Stimulated activated CD8-positive, alpha-beta memory T cell treated with anti-CD3 and anti-CD28 coated beads, Interleukin-7, amount 100 ng/mL, for 48 hours (primary cell): ENCODE measurements at regions not wholly inside any gene's neighbourhood (a gene's known extent, or its start where the extent isn't known, plus 50 kb on each side); places are given as distances from the start of the nearest gene placed in this dataset.

Experiments
- DNase-seq, 2 donors: peaks; one replicate each; pipeline ENCODE4 v3.0.0-alpha.2; 2020; ENCODE audit warnings: low read depth in 1 of 2; ENCODE audit errors: extremely low read depth in 1 of 2

DNA sequence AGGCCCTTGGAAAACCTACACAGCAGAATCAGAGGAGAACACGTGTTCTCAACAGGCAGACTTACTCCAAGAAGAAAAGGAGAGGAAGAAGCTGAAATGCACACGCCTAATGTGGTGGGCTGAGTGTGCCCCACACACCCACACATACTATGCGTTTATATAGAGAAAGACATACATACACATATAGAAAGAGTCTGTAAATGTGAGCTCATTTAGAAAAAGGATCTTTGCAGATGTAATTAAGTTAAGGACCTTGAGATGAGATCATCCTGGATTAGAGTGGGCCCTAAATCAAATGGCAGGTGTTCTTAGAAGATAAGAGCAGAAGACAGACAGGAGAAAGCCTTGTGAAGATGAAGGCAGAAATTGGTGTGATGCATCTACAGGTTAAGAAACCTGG is 87.2 kb upstream of the KLF3 start:
- no peak for DNase-seq

DNA sequence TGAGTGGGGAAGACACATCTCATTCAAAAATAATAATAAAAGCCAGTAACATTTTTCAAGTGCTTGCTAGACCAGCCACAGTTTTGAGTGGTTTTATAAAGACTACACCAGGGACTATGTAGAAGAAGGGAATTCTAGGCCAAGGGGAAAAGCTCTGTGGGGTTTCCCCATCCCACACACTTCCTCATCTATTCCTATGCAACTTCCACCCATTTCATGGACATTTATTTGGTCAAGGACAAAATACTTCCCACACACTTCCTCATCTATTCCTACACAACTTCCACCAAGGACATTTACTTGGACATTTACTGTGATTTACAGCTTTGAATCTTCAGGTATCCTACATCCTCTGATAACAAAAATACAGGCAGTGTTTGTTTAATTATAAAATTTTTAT is 86.5 kb upstream of the KLF3 start:
- DNase-seq = no peak

DNA sequence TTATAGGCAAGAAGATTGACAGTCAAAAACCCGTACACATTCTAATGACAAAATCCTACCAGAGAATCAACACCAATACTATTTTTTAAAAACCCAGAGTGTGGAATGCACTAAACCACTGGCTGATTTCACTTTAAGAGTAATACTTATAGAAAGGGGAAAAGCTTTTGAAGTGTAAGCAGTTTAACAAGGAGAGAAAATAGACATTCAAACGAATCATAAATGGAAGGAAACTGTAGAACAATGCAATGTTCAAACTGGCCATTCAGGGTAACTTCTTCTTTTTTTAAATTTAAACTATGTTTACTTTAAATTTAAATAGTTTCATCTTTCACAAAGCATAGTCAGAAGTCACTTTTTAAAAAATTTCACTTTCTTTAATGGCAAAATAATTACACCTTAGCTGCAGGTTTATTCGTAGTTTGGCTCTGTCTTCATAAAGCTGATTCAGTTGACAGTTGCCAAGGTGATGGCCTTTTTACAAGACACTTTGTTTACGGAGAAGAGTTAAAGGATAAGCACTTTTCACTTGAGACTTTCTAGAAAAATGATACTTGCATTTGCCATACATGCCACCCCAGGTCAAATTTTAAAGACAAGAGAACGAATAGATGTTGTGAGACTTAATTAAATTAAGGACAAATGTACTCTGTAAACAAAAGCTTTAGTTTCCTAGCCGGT is 82.4 kb upstream of the KLF3 start:
- no peak for DNase-seq

DNA sequence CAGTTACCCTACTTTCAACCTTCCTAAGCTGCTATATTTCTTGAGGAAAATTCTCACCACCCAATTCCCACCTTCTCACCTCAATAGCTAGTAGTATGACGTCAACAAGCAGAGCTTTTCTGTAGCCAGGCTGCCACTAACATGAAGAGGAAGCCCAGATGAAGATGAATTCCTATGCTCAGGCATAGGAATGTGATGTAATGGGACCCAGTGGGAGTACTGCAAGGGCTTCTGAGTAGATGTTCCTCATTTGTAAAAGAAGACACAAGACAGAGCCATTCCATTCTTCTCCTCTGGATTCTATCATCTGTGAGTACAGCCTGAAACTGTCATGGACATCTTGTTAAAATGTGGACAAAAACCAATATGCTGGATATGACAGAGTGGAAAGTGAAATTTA is 81.6 kb upstream of the KLF3 start:
- no peak for DNase-seq

DNA sequence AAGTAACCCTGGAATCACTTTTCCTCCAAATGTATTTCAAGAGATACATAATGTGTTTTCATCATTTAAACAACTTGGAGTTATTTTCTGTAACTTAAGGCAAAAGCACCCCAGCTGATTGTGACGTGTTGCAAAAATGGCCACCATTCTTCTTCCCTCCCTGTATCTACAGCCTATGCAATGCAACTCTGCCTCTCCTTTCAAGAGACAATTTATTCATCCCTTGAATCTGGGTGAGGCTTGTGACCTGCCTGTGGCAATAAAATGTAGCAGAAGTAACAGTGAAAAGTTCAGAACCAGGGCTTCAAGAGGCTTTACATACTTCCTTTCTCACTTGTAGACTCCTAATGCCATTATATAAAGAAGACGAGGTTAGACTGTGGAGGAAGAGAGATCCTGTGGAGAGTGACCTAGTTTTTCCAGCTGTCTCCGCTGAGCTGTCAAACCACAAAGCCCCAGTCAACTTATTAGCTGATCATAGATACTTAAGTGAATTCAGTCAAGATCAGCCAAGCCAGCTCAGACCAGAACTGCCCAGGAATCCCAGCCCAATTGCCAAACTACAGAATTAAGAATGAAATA is 81.0 kb upstream of the KLF3 start:
- peak in 1 of 2 donors; percentile 5 for DNase-seq

DNA sequence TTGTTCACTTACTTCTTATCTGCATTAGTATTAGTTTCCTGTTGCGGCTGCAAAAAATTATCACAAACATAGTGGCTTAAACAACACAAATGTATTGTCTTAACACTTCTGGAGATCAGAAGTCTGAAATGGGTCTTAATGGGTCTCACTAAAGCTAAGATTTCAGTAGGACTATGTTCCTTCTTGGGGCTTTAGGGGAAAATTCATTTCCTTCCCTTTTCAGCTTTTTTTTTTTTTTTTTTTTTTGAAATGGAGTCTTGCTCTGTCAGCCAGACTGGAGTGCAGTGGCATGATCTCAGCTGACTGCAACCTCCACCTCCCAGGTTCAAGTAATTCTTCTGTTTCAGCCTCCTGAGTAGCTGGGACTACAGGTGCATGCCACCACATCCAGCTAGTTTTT is 78.1 kb upstream of the KLF3 start:
- DNase-seq = no peak

DNA sequence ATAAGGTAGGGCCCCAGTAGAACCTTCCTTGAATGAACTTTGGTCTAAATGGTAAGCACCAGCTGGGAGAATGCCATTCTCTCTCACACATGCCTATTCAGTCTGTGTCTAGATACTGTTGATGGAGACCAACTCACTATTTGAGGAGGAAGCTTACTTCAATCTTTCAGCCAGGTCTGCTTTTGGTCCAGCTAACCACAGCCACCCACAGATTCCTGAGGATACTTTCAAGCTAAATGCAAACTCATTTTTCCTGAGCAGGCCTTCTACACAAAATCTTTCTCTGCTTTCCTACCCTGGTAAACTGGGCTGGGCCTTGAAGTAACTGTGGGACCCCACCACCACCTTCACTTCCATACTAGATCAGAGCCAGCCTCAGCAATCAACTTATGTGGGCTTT is 76.9 kb upstream of the KLF3 start:
- DNase-seq = no peak

DNA sequence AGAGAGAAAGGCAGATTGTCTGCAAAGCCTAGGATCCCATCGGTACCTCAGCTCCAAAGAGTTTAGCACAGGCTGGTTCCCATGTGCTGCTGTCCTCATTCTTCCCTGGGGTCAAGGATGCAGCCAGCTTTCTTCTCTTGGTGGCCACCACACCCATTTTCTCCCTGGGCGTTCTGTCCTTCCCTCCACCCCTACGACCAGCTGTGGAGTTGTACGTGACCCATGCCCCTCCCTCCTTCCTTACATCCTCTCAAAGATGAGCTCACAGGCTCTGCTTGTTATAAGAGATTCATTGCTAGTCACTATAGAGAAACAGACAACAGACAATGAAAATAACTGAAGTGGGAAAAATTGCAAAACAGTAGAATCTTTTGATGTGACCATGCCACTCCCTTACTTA is 74.0 kb upstream of the KLF3 start:
- no peak for DNase-seq

DNA sequence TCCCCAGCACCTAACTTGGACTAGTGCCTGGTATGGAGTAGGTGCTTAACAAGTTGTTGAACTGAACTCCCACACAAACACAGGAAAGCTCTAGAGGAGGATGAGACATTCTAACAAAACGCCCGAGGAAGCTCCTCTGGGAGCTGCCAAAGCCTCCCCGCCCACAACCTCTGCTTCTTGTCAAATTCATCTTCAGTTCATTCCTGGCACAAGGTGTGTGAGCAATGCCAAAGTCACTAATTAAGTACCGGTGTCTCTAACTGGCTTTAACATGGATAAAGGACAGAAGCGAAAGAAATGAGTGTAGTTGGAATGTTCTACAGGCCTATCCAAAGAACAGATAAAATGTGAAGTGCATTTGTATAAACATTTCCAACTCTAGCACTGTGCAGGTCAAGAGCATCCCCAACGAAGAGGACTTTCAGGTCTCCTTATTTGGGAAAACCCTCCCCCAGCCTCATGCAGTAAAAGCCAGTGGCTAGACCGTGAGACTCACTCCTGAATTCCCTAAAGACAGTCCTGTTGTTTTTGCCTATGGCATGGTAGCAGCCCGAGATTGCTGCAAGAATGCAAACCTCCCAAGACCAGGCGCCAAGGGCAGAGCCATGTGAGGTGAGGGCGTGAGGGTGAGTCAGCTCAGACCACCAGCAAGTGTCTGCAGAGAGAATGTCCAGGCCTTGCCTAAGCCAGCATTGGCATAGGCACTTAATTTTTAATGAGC is 72.2 kb upstream of the KLF3 start:
- DNase-seq = no peak

DNA sequence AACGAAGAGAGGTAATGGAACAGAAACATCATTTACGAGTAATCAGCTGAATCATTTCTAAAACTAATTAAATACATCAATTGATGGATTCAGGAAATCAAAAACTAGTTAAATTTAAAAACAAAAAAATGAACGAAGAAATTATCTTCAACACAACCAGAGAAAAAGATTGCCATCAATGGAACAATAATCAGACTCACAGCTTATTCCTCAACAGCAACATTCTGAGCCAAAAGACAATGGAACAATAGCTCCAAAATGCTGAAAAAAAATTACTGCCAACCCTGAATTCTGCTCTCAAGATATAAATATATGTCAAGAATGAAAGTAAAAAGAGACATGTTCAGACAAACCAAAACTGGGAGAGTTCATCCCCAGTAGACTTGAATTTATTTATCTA is 65.5 kb upstream of the KLF3 start:
- DNase-seq = no peak

DNA sequence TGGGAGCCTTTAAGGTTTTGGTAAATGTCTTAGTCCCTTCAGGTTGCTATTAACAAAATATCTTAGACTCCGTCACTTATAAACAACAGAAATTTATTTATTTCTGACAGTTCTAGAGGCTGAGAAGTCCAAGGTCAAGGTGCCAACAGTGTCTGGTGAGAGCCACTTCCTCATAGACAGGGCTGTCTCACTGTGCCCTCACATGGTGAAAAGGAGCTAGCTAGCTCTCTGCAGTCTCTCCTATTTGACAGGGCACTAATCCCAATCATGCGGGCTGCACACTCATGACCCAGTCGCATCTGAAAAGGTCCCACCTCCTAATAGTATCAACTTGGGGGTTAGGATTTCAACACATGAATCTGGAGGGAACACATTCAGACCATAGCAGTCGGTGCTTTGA is 63.4 kb upstream of the KLF3 start:
- no peak for DNase-seq

DNA sequence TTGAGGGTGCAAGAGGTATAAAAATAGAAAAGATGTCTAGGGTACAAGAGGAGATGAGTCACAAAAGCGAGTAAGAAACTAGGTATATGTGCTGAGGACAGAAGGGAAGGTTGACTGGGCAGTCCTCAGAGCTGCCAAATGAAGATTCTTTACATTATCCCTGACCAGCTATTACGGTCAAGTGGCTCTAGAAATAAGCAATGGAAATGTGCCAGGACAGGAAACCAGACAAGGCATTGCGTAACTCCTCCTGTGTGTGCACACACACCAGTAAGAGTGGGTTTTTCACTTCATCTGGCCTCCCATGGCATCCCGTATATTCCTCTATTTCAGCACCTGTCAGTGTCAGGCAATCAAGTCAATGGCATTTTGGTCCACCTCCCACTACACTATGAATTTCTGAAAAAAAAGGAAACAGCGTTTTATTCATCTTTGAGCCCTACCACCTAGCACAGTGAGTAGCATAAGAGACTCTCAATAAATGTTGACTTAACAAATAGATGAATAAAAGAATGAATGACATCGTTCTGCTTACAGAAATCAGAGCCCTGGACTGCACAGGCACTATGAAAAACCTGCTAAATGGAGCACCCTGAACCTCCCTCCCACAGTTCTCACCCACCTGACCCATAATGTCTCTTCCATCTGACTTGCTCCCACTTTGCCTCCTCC is 62.6 kb upstream of the KLF3 start:
- no peak for DNase-seq

DNA sequence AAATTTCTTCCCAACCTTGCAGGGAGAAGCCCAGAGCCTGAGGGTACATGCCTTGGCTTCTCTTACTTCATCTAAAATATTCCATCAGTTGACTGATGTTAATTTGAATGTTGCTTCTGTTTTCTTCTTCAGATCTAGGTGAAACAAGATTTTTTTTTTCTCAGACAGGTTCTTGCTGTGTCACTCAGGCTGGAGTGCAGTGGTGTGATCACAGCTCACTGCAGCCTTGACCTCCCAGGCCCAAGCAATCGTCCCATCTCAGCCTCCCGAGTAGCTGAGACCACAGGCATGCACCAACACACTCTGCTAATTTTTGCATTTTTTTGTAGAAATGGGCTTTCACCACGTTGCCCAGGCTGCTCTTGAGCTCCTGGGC is 62.1 kb upstream of the KLF3 start:
- no peak for DNase-seq

DNA sequence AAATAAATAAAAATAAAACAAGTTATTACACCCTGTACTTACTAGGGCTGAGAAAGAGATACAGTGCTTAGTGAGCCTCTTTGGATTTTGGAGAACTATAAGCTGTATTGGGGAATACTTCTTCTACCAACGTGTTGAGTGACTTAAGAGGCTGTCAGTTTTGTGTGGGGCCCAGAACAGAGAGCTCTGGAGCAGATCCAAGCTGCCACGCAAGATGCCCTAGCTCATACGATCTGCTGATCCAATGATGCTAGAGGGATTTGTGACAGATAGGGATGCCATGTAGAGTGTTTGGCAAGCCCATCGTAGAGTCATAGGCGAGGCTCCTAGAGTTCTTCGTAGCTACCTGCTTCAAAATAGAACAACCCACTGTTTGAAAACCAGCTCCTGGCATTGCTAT is 60.3 kb upstream of the KLF3 start:
- no peak for DNase-seq

DNA sequence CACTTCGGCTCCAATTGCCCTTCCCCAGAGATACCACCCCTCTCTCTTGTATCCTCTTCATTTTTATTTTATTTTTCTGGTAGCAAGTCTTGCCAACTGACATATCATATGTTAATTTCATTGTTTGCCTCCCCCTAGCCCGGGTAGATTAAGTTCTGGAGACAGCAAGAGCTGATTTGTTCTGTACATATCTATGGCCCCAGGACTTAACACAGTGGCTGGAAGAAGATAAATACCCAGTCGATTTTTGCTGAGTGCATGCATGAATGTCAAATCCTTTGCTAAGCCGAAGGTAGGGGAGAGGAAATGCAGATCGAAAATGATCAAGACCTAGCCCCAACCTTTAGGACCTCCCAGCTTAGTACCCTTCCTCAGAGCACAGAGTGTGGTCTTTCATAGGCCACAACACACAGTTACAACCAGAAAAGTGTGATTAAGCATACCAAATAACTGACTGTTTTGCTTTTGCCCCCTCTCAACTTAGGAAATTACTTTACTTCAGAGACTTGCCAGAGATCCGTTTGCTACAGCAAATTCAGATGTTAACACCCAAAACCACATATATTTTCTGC is 58.7 kb upstream of the KLF3 start:
- no peak for DNase-seq

DNA sequence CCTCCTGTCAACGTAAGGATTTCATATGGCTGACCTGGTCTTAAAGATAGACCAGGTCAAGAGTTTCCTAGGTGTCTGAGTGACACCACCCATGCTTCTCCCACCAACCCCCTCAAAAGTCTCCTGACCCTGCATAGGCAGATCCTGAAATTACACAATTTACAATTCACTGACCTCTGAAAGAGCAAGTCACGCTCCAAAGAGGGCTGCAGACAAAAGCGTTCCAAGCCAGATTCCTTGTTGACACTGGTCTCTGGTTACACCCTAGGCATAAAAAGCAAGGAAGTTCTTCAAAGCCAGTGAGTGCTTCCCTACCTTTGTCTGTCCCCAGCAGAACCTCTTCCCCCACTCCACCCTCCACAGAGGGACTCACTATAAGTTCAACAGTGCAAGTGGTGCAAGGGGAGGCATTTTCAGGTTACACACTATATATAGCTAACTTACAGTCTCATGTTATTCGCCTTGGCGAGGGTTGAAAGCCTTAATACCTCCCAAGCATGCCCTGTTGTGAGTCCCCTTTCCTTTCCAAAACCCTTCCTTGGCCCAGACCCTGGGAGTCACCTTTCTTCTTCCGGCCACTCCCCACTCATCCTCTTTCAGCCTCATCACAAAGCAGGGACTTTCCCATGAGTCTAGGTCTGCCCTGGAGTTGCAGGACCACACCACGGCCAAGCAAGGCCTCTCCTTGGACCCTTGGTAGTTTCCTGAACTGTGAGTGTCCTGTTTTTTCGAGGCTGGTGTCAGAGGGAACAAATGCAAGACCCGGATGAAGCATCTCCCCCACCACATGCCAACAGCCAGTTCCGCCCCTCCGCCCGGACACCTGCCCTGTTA is 58.0 kb upstream of the KLF3 start:
- no peak for DNase-seq

DNA sequence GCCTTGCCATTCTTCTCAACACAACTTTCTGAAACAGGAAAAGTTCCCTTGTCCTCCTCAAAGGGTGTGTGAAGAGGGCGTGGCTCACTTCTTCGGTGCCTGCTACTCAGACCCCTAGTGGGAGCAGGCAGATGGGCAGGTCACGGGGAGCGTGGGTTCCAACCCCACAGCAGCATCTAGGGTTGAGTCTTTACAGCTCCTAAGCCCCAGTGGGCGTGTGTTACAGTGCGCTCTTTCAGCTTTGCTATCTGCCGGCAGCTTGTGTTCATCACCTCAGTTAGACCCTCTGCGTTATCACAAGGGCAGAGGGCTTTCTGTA is 57.5 kb upstream of the KLF3 start:
- no peak for DNase-seq

DNA sequence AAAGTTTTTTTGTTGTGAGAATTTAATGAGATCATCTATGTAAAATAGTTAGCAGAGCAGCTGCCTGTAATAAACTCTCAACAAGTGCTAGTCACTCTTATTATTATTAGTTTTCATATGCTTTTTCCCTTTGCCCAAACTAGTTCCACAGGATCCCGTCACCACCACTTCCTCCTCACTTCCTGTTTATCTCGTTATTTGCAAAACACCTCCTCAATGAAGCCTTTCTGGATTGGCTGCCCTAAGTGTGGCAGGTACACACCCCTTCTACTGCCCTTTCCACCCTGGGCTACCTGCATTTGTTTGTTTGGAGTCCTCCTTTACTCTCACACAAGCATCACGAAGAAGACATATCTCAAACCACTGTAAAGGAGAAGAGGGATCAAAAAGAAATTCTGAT is 54.4 kb upstream of the KLF3 start:
- no peak for DNase-seq

DNA sequence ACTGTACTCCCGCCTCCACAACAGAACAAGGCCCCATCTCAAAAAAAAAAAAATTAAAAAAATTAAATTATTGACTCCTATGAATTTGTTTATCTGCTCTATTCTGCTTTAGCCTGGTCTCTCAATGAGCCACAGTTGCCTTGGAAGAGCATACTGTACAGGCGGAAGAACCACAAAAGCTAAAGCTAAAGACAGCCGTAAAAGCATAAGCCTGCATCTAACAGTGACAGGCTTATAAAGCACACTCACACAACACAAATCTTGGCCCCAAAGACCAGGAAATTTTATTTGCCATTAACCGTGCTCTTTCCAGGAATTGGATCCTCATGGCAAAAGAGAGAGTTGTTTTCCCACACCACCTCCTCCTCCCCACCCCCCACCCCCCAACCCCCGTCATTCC is 53.5 kb upstream of the KLF3 start:
- DNase-seq = no peak

DNA sequence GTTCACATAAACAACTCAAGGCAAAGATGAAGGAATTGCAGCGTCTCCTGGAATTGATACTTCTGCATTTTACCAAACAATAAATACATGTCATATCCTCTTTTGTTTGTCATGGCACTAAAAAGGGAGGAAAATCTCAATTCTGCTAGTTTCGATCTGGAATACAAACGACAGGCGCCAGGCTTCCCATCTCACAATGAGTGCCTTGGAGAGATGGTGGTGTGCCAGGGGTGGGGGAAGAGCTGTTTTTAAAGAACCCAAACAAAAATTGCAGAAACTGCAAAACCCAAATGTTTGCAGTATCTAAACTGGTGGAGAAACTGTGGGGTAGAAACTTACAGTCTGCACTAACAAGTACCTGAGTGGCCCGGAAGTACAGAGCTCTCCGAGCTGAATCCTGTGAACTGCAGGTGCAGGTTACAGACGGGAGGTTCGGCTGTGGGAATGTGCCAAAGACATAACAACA is 53.0 kb upstream of the KLF3 start:
- DNase-seq = no peak

DNA sequence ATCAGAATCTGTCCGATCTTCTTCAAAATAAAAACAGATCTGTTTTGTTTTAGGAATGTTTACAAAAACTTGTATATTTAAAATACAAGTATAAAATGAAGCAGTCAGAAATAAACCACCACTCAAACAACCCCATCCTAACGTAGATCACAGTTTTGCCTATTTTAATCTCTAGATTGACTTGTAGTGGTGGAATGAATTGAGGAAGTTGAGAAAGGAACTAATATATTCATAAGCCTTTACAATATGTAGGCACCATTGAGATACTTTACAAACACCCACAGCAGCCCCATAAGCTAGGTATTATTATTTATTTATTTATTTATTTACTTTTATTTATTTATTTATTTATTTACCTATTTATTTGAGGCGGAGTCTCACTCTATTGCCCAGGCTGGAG is 52.3 kb upstream of the KLF3 start:
- DNase-seq = no peak
